OCI-LY7 (cell line): ENCODE measurements at regions not wholly inside any gene's neighbourhood (a gene's known extent, or its start where the extent isn't known, plus 50 kb on each side); places are given as distances from the start of the nearest gene placed in this dataset.
A peak's percentile ranks its signal among the peaks of the same experiment; 100 is the strongest.

Experiments
- BruUV-seq: library from RNA; stranded (reverse); fragments of 400-500 nt; replicated peaks from 2 replicates; lab custom pipeline; 2021; lab: Mats Ljungman, UMichigan
- CTCF ChIA-PET: fragments of 300-600 bp; sonication (Branson Sonifier 250); formaldehyde crosslinking; loops from one replicate; lab custom pipeline; 2022; ENCODE audit warnings: antibody characterized with exemption; ENCODE audit not compliant: unreplicated experiment; lab: Charles Lee
- POLR2A ChIA-PET: fragments of 300-600 bp; sonication (Branson Sonifier 250); formaldehyde crosslinking; loops from one replicate; lab custom pipeline; 2022; ENCODE audit warnings: antibody characterized with exemption; lab: Charles Lee
- DNase-seq: peaks from one replicate; pipeline ENCODE4 v3.0.0-alpha.2; 2015; ENCODE audit warnings: low spot score
- H2AFZ ChIP-seq: fragments of 200-600 bp; sonication (generic), shearing (Covaris generic); 2 replicates; pipeline ENCODE4 v1.6.1; 2014; ENCODE audit warnings: mild to moderate bottlenecking, antibody characterized with exemption, low read length, moderate library complexity
- H3K27ac ChIP-seq: fragments of 200-600 bp; sonication (generic); 2 replicates; pipeline ENCODE4 v1.5.1; 2014; ENCODE audit warnings: mixed run types, low read depth, mild to moderate bottlenecking, moderate library complexity, low read length, inconsistent platforms; ENCODE audit not compliant: poor library complexity, severe bottlenecking
- H3K36me3 ChIP-seq: fragments of 200-600 bp; sonication (generic); 2 replicates; pipeline ENCODE4 v1.6.1; 2014; ENCODE audit warnings: mild to moderate bottlenecking, antibody characterized with exemption, low read length, moderate library complexity, mixed read lengths; ENCODE audit not compliant: insufficient read depth
- H3K4me1 ChIP-seq: fragments of 200-600 bp; sonication (generic); 2 replicates; pipeline ENCODE4 v1.5.1; 2014; ENCODE audit warnings: mild to moderate bottlenecking, low read length; ENCODE audit not compliant: insufficient read depth, poor library complexity, severe bottlenecking
- H3K4me2 ChIP-seq: fragments of 200-600 bp; sonication (generic); 2 replicates; pipeline ENCODE4 v1.6.1; 2014; ENCODE audit warnings: mild to moderate bottlenecking, low read length
- H3K4me3 ChIP-seq: fragments of 200-600 bp; sonication (generic); 2 replicates; pipeline ENCODE4 v1.5.1; 2014; ENCODE audit warnings: mild to moderate bottlenecking, low read depth, low read length; ENCODE audit not compliant: poor library complexity, severe bottlenecking
- H3K79me2 ChIP-seq: fragments of 200-600 bp; sonication (generic); 2 replicates; pipeline ENCODE4 v1.6.1; 2016; ENCODE audit warnings: low read depth, mild to moderate bottlenecking, low read length, moderate library complexity, mixed read lengths; ENCODE audit not compliant: insufficient read depth
- H3K9me2 ChIP-seq: fragments of 200-600 bp; sonication (generic); 2 replicates; pipeline ENCODE4 v1.6.1; 2016; ENCODE audit warnings: mild to moderate bottlenecking, low read length, mixed read lengths; ENCODE audit not compliant: insufficient read depth
- H3K9me3 ChIP-seq: fragments of 200-600 bp; sonication (generic); 2 replicates; pipeline ENCODE4 v1.6.1; 2014; ENCODE audit warnings: mild to moderate bottlenecking, mixed run types, low read length, mixed read lengths
- H4K20me1 ChIP-seq: fragments of 200-600 bp; sonication (generic); 2 replicates; pipeline ENCODE4 v1.6.1; 2014; ENCODE audit warnings: mild to moderate bottlenecking, antibody characterized with exemption, low read length, moderate library complexity, mixed read lengths; ENCODE audit not compliant: insufficient read depth
- CTCF ChIP-seq: fragments of 200-600 bp; sonication (generic); conservative IDR thresholded peaks from 2 replicates; pipeline ENCODE4 v1.5.1; 2014; ENCODE audit warnings: mild to moderate bottlenecking, antibody characterized with exemption, low read length, moderate library complexity, mixed read lengths
- EZH2phosphoT487 ChIP-seq: fragments of 200-600 bp; sonication (generic); IDR thresholded peaks from 2 replicates; pipeline ENCODE4 v1.6.1; 2018; ENCODE audit warnings: low read depth, borderline replicate concordance, mild to moderate bottlenecking, mixed run types, antibody characterized with exemption, low read length, moderate library complexity, mixed read lengths
- intact Hi-C: fragments of 100-400 bp; cut with micrococcal nuclease; formaldehyde crosslinking; loops from one replicate; pipeline ENCODE4 v1.10.0; 2022; ENCODE audit not compliant: unreplicated experiment

- Histone ChIP-seq H2AFZ (no peak overlapping the region), H4K20me1 (no peaks in the 10 kb centered on the region), H3K9me2 (no peaks in the 10 kb centered on the region), H3K27ac (no peak overlapping the region), H3K9me3 (no peaks in the 10 kb centered on the region), H3K36me3 (no peaks in the 10 kb centered on the region), H3K4me2 (no peak overlapping the region), H3K4me3 (no peak overlapping the region), H3K79me2 (no peaks in the 10 kb centered on the region), H3K4me1 (no peaks in the 10 kb centered on the region)
- TF ChIP-seq EZH2phosphoT487 (no peak), CTCF (no peak)
- intact Hi-C loops, result no loop called here
- POLR2A ChIA-PET, result no interaction called here
- CTCF ChIA-PET, result no interaction called here
- no peak for DNase-seq
- no TSS peak for BruUV-seq
Observed at GRCh38 chrX:4314586-4314985, 601.1 kb upstream of the PRKX start.

- Histone ChIP-seq H3K79me2 (no peaks in the 10 kb centered on the region), H2AFZ (no peak overlapping the region), H3K4me1 (no peaks in the 10 kb centered on the region), H3K9me2 (no peaks in the 10 kb centered on the region), H3K4me3 (no peak overlapping the region), H3K9me3 (no peaks in the 10 kb centered on the region), H4K20me1 (no peaks in the 10 kb centered on the region), H3K27ac (no peak overlapping the region), H3K4me2 (no peak overlapping the region), H3K36me3 (no peaks in the 10 kb centered on the region)
- POLR2A ChIA-PET, result no interaction called here
- CTCF ChIA-PET, result no interaction called here
- no peak for TF ChIP-seq EZH2phosphoT487
- TF ChIP-seq CTCF, result peak; percentile 59
- peak; percentile 2 for DNase-seq
- intact Hi-C loops, result no loop called here
- BruUV-seq, result no TSS peak
Observed at GRCh38 chrX:4277122-4277521, 563.7 kb upstream of the PRKX start.

- TF ChIP-seq CTCF (no peak), EZH2phosphoT487 (no peak)
- H3K79me2 ChIP-seq, result no peaks in the 10 kb centered on the region
- H3K4me3 ChIP-seq, result no peak overlapping the region
- no peak for DNase-seq
- ChIA-PET POLR2A (no interaction called here), CTCF (no interaction called here)
- H3K4me2 ChIP-seq, result no peak overlapping the region
- H3K27ac ChIP-seq, result no peak overlapping the region
- H3K9me3 ChIP-seq, result no peaks in the 10 kb centered on the region
- no peaks in the 10 kb centered on the region for H4K20me1 ChIP-seq
- intact Hi-C loops, result no loop called here
- no TSS peak for BruUV-seq
- H3K36me3 ChIP-seq, result no peaks in the 10 kb centered on the region
- H3K9me2 ChIP-seq, result no peaks in the 10 kb centered on the region
- H3K4me1 ChIP-seq, result no peaks in the 10 kb centered on the region
- H2AFZ ChIP-seq, result no peak overlapping the region
Observed at GRCh38 chrX:4268676-4269075, 555.2 kb upstream of the PRKX start.
